Right renal pelvis (tissue), 4 donors: ENCODE measurements at regions not wholly inside any gene's neighbourhood (a gene's known extent, or its start where the extent isn't known, plus 50 kb on each side); places are given as distances from the start of the nearest gene placed in this dataset.
"Not testable (repeated sequence)": the region's sequence is repeated elsewhere in the genome, so short reads cannot be mapped to it uniquely, and the experiment has no call there.

Source experiments
- DNase-seq, 4 donors: peaks; one replicate each; pipeline ENCODE4 v3.0.0-alpha.2; 2013; ENCODE audit warnings: low read depth in 4 of 4, low spot score in 3 of 4, missing footprints in 1 of 4

- not testable (repeated sequence) for DNase-seq
Observed at GRCh38 chr7:135872861-135873260, 104.3 kb downstream of the MTPN start.

- DNase-seq = no peak
Observed at GRCh38 chr7:135862586-135863340, 114.2 kb upstream of the FAM180A start.

GRCh38 chr7:135859538-135859937 is 110.9 kb upstream of the FAM180A start:
- no peak for DNase-seq

GRCh38 chr7:135858851-135859250 is 110.2 kb upstream of the FAM180A start:
- DNase-seq = no peak

GRCh38 chr7:135858379-135858778 is 109.8 kb upstream of the FAM180A start:
- no peak for DNase-seq

DNA sequence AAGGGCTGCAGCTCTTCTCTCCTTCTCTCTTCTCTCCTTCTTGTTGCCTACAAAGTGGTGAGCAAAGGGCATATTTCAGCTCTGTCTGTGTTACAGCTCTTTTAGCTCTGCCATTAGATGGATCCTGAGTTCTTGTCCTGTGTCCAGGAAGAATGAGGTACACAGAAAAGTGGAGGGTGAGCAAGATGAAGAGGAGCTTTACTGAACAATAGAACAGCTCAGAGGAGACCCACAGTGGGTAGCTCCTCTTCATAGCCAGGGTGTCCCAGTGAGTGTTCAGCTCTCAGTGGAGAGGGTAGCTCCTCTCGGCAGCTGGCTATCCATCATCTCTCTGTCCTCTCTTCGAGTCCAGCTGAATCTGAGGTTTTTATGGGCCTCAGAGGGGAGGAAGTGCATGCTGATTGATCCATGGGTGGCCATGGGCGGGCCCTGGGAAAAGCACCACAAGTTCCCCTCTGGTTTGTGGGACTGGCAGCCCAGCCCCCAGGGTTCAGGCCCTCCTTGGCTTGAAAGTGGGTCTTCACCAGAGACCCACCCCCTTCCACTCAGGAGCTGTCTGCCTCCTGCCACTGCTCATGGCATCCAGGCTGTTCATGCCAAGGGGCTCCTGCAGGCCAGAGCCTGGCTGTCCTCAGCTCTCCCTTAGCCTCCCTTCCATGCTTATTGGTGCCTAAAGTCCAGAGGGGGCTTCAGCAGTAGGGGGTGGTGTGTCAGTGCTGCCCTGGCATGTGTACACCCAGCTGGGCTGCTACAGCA is 109.1 kb upstream of the FAM180A start:
- no peak for DNase-seq

DNA sequence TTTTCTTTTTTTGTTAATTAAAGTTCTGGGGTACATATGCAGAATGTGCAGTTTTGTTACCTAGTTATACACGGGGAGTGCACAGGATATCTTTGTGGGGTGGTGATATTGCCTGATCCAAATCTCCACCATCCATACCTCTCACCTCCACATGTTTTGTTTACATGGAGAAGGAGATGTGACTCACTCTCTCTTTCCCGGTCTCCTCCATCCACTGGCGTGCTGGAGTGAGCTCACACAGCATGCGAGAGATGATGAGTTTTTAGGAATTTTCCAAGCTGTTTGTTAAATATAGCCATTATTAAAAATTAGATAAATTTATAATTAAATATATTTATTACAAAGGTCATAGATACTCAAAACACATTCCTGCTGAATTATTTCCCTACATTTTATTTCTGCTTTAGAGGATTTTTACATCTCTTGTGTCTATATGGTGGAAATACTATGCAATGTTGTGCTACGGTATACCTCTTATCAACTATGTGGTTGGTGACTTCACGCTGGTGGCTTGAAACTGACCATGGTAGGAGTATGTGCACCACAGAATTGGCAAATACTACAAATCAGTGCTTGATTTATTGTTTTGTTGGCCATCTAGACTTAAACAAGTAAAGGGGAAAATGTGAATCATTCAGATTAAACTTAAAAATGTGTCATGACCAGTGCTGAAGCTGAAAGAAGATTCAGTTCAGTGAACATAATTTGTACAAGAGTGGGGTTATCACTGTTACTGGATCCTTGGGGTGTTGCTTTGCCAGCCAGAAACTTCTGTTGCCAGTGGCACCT is 107.9 kb upstream of the FAM180A start:
- DNase-seq = no peak

DNA sequence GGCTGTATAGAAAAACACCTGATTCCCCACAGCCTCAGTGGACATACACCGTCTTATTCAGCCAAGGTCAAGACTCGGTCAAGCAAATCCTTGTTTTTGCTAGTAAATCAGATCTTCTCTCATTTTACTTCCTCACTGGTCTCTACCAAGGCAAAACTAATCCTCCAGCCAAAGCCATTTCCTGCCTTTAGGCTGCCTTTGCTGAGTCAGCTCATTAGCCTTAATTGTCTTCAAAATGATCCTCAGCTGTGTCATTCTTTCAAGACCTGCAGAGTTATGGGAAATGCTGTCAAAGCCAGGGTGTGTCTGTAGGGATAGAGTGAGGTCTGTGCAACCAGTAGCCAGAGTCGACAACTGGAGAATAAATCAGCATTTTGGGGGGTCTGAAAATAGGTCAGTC is 107.2 kb upstream of the FAM180A start:
- peak in 3 of 4 donors; percentile 25 to 45 (median 29) for DNase-seq

DNA sequence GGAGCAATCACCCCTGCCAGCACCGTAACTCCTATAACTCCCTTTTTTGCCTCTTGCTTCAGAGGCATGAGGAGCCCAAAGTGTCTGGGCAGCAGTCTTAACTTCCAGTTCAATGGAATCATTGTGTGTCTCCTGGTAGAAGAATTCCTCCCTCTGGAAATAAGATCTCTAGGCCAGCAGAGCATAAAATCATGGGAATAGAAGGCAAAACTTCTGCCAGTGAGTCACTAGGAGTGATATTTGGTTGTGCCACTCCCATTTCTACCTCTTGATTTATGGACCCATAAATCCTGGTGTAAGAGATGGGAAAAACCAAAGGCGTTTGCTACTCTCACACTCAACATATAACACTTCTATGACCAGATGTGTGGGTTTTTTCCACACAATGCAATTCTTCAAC is 104.9 kb upstream of the FAM180A start:
- no peak for DNase-seq

- no peak for DNase-seq
Observed at GRCh38 chr7:135853008-135853407, 104.4 kb upstream of the FAM180A start.

DNA sequence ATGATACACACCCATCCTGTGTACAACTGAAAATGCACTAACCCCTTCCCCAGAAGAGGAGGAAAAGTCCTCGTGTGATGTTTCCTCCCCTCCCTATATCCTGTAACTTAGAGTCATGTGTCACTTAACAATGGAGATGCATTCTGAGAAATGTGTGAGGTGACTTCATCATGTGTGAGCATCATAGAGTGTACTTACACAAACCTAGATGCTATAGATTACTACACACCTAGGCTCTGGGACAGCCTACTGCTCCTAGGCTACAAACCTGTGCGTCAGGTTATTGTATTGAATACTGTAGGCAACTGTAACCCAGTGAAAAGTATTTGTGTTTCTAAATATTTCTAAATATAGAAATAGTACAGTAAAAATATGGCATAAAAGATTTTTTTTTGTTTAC is 98.6 kb upstream of the FAM180A start:
- DNase-seq = no peak

DNA sequence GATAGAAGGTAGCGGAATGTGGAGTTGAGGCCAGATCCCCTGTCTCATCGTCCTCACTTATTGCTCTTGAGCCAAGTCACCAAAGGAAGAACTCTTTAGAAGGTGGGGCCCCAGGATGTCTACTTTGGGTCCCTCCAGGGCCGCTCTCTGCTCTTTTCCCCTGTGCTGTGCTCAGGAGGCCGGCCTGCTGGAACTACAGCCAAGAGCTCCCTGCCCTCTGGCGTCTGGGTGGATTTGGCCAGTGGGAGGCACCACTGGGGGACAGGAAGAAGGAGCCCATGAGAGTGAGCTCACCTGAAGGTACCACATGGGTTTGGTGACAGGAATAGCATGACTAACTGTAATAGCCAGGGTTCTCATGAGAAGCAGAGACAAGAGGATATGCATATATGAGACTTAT is 97.7 kb upstream of the FAM180A start:
- no peak for DNase-seq

- DNase-seq = no peak
Observed at GRCh38 chr7:135845415-135846075, 96.9 kb upstream of the FAM180A start.

- no peak for DNase-seq
Observed at GRCh38 chr7:135844903-135845302, 96.3 kb upstream of the FAM180A start.

GRCh38 chr7:135843214-135843613 is 94.6 kb upstream of the FAM180A start:
- no peak for DNase-seq

DNA sequence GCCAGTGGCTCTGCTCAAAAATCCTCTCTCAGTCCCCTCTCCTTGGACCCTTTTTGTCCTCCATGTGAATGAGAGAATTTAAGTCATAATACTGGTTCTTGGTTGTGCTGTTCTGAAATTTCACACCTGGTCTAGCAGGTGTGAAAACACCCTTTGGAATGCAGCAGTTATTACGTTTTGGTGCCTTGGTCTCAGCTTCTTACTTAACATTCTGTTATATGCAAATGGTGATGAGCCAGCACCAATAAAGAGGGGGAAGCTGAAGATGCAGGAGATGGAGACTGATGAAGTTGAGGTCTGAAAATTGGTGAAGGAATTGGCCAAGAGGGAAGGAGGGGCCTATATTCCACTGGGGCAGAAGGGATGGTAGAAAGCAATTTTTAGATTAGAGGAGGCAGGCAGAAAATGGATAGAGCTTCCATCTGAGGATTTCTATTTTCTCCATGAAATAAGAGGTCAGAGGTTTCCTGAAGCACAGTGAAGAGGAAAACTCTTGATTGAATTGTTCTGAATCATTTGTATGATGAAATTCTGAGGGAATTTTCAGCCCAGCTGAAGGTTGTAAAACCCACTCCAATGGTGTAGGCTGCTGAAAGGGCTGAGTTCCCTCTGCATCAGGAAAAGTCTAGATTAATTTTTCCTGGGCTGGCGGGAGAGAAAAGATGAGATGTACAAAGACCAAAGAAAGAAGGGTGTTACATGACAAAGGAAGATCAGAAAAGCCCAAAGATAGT is 94.0 kb upstream of the FAM180A start:
- no peak for DNase-seq

DNA sequence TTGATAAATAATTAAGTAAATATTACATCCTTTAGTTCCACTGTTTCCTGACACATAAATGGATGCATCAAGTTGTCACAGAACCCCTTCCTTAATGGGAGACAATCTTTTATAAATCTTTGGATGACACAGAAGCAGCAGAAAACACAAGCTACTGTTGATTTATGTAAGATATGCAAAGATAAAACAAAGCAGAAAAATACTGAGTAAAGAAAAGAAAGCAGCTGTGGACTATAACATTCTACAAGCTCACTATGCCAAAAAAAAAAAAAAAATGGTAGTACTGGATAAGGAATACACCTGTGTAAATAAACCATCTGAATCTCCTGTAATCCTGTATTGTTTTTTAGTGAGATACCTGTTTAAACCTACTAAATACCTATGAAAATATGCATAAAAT is 92.0 kb upstream of the FAM180A start:
- no peak for DNase-seq

DNA sequence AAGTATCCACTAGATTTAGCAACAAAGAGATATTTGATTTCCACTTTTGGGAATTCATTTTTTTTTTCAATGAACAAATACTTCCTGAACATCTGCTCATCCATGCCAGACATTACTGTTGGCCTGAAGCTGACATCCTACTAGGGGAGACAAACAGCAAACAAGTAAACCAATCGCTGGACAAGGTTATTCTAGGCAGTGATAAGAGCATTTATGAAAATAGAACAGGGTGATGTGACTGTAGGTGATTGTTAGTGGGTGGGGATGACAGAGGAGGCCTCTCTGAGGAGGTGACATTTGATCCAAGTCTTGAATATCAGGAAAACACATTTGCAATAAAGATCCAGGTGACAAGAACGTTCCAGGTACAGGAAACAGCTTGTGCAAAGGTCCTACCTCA is 89.1 kb upstream of the FAM180A start:
- DNase-seq = no peak

- DNase-seq = no peak
Observed at GRCh38 chr7:135834266-135834665, 85.7 kb upstream of the FAM180A start.

DNA sequence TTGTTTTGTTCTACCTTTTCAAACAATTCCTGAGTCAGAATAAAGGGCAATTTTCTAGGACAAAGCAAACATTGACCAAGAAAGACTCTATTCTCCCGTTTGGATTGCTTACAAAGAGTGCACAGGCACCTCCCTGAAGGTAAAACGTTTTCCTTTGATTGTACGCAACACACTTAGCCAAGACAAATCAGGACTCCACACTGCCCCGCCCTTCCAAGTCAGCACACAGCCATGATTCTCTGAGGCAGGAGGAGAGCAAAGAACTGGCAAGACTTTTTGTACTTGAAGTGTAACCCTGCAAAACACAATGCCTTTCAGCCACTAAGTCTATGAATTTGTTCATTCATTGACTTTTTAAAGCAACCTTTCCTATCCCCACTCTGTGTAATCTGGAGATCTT is 85.0 kb upstream of the FAM180A start:
- no peak for DNase-seq
